Liver (tissue), 8 donors: ENCODE measurements at regions not wholly inside any gene's neighbourhood (a gene's known extent, or its start where the extent isn't known, plus 50 kb on each side); places are given as distances from the start of the nearest gene placed in this dataset.
A peak's percentile ranks its signal among the peaks of the same experiment; 100 is the strongest.

Source experiments
- DNase-seq: peaks from one replicate; pipeline ENCODE4 v3.0.0-alpha.2; 2017; ENCODE audit warnings: low spot score
- H3K27ac ChIP-seq, 2 donors: one replicate each; pipeline ENCODE4 v1.7.0; 2013; ENCODE audit warnings: inconsistent platforms in 2 of 2, low read length in 2 of 2, control low read depth in 1 of 2, low read depth in 1 of 2, mild to moderate bottlenecking in 1 of 2
- H3K27me3 ChIP-seq, 4 donors: one replicate each; pipeline versions ENCODE4 v1.6.1 to v1.7.0; 2013; ENCODE audit warnings: low read length in 3 of 4, inconsistent platforms in 1 of 4, mild to moderate bottlenecking in 1 of 4, moderate library complexity in 1 of 4; ENCODE audit not compliant: control insufficient read depth in 4 of 4, insufficient read depth in 4 of 4
- H3K36me3 ChIP-seq, 4 donors: one replicate each; pipeline versions ENCODE4 v1.6.1 to v1.7.0; 2013; ENCODE audit warnings: low read length in 3 of 4, mild to moderate bottlenecking in 3 of 4, low read depth in 1 of 4, moderate library complexity in 1 of 4; ENCODE audit not compliant: control insufficient read depth in 4 of 4, insufficient read depth in 3 of 4
- H3K4me1 ChIP-seq, 4 donors: one replicate each; pipeline versions ENCODE4 v1.6.1 to v1.7.0; 2013; ENCODE audit warnings: low read length in 3 of 4, mild to moderate bottlenecking in 3 of 4, moderate library complexity in 1 of 4; ENCODE audit not compliant: control insufficient read depth in 4 of 4, insufficient read depth in 4 of 4
- H3K4me3 ChIP-seq, 3 donors: one replicate each; pipeline versions ENCODE4 v1.6.1 to v1.7.0; 2013; ENCODE audit warnings: low read length in 3 of 3, control low read depth in 1 of 3, low read depth in 1 of 3, mild to moderate bottlenecking in 1 of 3
- H3K9ac ChIP-seq, 2 donors: one replicate each; pipeline ENCODE4 v1.7.0; 2013; ENCODE audit warnings: low read length in 2 of 2, mild to moderate bottlenecking in 2 of 2, moderate library complexity in 2 of 2, control low read depth in 1 of 2, low read depth in 1 of 2
- H3K9me3 ChIP-seq, 4 donors: one replicate each; pipeline versions ENCODE4 v1.6.1 to v1.7.0; 2013; ENCODE audit warnings: low read length in 3 of 4; ENCODE audit not compliant: control insufficient read depth in 4 of 4
- ATF3 ChIP-seq: IDR thresholded peaks from 2 replicates; pipeline ENCODE4 v1.6.1; 2016; ENCODE audit warnings: antibody characterized with exemption
- CTCF ChIP-seq: fragments of 150-350 bp; IDR thresholded peaks from 2 replicates; pipeline ENCODE4 v1.5.1; 2017; ENCODE audit warnings: improper control_type of control experiment, low read depth, low read length; ENCODE audit not compliant: missing input control
- EGR1 ChIP-seq, 2 donors: IDR thresholded peaks; 2 replicates each; pipeline ENCODE4 v1.6.1; 2016 to 2018; ENCODE audit warnings: antibody characterized with exemption in 2 of 2, low read depth in 2 of 2
- FOXA1 ChIP-seq: IDR thresholded peaks from 2 replicates; pipeline ENCODE4 v1.6.1; 2016; ENCODE audit warnings: antibody characterized with exemption
- GABPA ChIP-seq, 2 donors: IDR thresholded peaks in 1 of 2; conservative IDR thresholded peaks in 1 of 2; 2 replicates each; pipeline ENCODE4 v1.6.1; 2016; ENCODE audit warnings: antibody characterized with exemption in 2 of 2, mild to moderate bottlenecking in 1 of 2, moderate library complexity in 1 of 2
- HNF4A ChIP-seq, 2 donors: conservative IDR thresholded peaks; 2 replicates each; pipeline ENCODE4 v1.6.1; 2016; ENCODE audit warnings: antibody characterized with exemption in 2 of 2, mild to moderate bottlenecking in 2 of 2
- JUND ChIP-seq, 2 donors: IDR thresholded peaks; 2 replicates each; pipeline ENCODE4 v1.6.1; 2016; ENCODE audit warnings: antibody characterized with exemption in 2 of 2
- NR2F2 ChIP-seq: IDR thresholded peaks from 2 replicates; pipeline ENCODE4 v1.6.1; 2016; ENCODE audit warnings: antibody characterized with exemption
- RAD21 ChIP-seq, 2 donors: IDR thresholded peaks; 2 replicates each; pipeline ENCODE4 v1.6.1; 2016; ENCODE audit warnings: antibody characterized with exemption in 2 of 2, mild to moderate bottlenecking in 2 of 2
- REST ChIP-seq: IDR thresholded peaks from 2 replicates; pipeline ENCODE4 v1.6.1; 2016; ENCODE audit warnings: antibody characterized with exemption, mild to moderate bottlenecking
- RXRA ChIP-seq, 2 donors: IDR thresholded peaks; 2 replicates each; pipeline ENCODE4 v1.6.1; 2017 to 2018; ENCODE audit warnings: antibody characterized with exemption in 2 of 2, mild to moderate bottlenecking in 1 of 2
- SP1 ChIP-seq: IDR thresholded peaks from 2 replicates; pipeline ENCODE4 v1.6.1; 2018; ENCODE audit warnings: antibody characterized with exemption, mild to moderate bottlenecking
- TAF1 ChIP-seq: conservative IDR thresholded peaks from 2 replicates; pipeline ENCODE4 v1.6.1; 2016; ENCODE audit warnings: antibody characterized with exemption, mild to moderate bottlenecking
- YY1 ChIP-seq: IDR thresholded peaks from 2 replicates; pipeline ENCODE4 v1.6.1; 2016; ENCODE audit warnings: antibody characterized with exemption, mild to moderate bottlenecking
- ZBTB33 ChIP-seq: IDR thresholded peaks from 2 replicates; pipeline ENCODE4 v1.6.1; 2016; ENCODE audit warnings: antibody characterized with exemption
- WGBS: extraction: QIAGEN DNeasy Blood & Tissue Kit; methylation state at CpG from one replicate; pipeline ENCODE4 v1.1.7; 2013; 5-methylcytosine and 5-hydroxymethylcytosine counted together
- donor health status: healthy.
- donor health status: healthy.
- donor health status: healthy.
- donor health status: healthy.
- donor health status: healthy.

GRCh38 chr4:105061731-105062130 lies 84.9 kb upstream of the TET2 start:
- TF ChIP-seq RAD21 (IDR thresholded peaks at IDR 0.05) = no peak
- TF ChIP-seq HNF4A (conservative IDR thresholded peaks at IDR 0.05) = no peak
- no peak for TF ChIP-seq JUND (IDR thresholded peaks at IDR 0.05)
- TF ChIP-seq SP1 = no peak
- TF ChIP-seq CTCF = no peak
- no peak for TF ChIP-seq REST
- TF ChIP-seq EGR1 (IDR thresholded peaks at IDR 0.05; ENCODE audit: low read depth in 2 of 2) = no peak
- TF ChIP-seq RXRA (IDR thresholded peaks at IDR 0.05) = no peak
- no peak for TF ChIP-seq YY1
- no peak for TF ChIP-seq ZBTB33
- no peak for TF ChIP-seq ATF3
- no peak for TF ChIP-seq GABPA (IDR thresholded peaks at IDR 0.05 in 1 of 2, conservative IDR thresholded peaks at IDR 0.05 in 1 of 2)
- no peak for TF ChIP-seq TAF1
- TF ChIP-seq NR2F2 = no peak
- no peak for TF ChIP-seq FOXA1
- 41% methylated on average over 1 of the region's 1 CpG for WGBS
- Histone ChIP-seq H3K36me3 (no peaks in the 10 kb centered on the region), H3K9ac (no peak overlapping the region), H3K9me3 (no peaks in the 10 kb centered on the region), H3K27ac (peak overlapping the region; percentile 29 to 45), H3K4me1 (no peaks in the 10 kb centered on the region), H3K4me3 (no peak overlapping the region), H3K27me3 (no peaks in the 10 kb centered on the region)
- DNase-seq = no peak

GRCh38 chr4:105066401-105066800 lies 80.3 kb upstream of the TET2 start:
- TF ChIP-seq GABPA (IDR thresholded peaks at IDR 0.05 in 1 of 2, conservative IDR thresholded peaks at IDR 0.05 in 1 of 2) = no peak
- Histone ChIP-seq H3K36me3 (no peaks in the 10 kb centered on the region), H3K9ac (no peak overlapping the region), H3K27me3 (no peaks in the 10 kb centered on the region), H3K9me3 (no peaks in the 10 kb centered on the region), H3K4me3 (no peak overlapping the region), H3K27ac (no peak overlapping the region), H3K4me1 (no peaks in the 10 kb centered on the region)
- no peak for DNase-seq
